H7 (cell line): ENCODE measurements at regions not wholly inside any gene's neighbourhood (a gene's known extent, or its start where the extent isn't known, plus 50 kb on each side); places are given as distances from the start of the nearest gene placed in this dataset.

Experiments
- DNase-seq: peaks from one replicate; pipeline ENCODE4 v3.0.0; 2012
- H3K27me3 ChIP-seq: 2 replicates; pipeline ENCODE4 v1.6.0; 2011; ENCODE audit warnings: mild to moderate bottlenecking, low read length; ENCODE audit not compliant: control insufficient read depth, insufficient read depth
- H3K36me3 ChIP-seq: replicated peaks from 2 replicates; pipeline ENCODE4 v1.5.1; 2011; ENCODE audit warnings: low read length; ENCODE audit not compliant: control insufficient read depth, insufficient read depth
- H3K4me3 ChIP-seq: 2 replicates; pipeline ENCODE4 v1.5.1; 2011; ENCODE audit warnings: low read depth, mild to moderate bottlenecking, control low read depth, low read length, moderate library complexity; ENCODE audit not compliant: insufficient read depth

DNA sequence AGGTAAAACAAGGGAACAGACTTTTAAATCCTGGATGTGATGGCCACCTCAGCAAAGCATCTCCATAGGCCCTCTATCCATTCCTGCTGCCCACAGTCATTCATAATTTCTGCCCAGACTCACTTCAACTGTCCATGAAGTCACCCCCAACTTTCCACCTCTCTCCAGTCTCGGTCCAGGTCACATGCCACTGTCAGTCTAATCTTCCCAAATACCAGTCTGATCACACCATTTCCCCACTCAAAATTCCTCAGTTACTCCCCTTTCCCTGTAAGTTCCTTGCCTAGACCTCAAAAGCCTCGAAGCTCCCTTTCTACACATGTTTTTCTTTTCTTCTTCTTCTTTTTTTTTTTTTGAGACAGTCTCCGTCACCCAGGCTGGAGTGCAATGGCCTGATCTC lies 51.2 kb upstream of the HOPX start:
- no peaks in the 10 kb centered on the region for H3K36me3 ChIP-seq
- DNase-seq, result no peak
- H3K27me3 ChIP-seq, result no peaks in the 10 kb centered on the region
- no peak overlapping the region for H3K4me3 ChIP-seq

DNA sequence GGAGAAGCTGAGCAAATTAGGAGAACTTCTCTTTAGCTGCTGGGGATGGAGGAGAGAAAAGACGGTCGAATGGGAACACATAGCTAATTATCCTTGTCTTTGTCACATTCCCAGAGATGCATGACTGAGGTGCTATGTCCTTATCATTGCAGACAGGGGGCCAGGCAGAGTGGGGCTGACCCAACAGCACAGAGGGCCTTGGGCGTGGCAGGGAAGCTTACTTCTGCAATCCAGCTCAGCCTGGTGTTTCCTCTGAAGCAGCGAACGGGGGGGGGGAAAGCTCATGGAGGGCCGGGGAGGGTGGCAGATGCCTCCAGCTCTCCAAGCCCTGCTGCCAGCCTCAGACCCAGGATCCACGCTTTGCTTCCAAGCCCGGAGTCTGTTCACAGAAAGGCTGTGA lies 50.8 kb upstream of the HOPX start:
- DNase-seq, result peak; percentile 51
- Histone ChIP-seq H3K36me3 (no peaks in the 10 kb centered on the region), H3K4me3 (no peak overlapping the region), H3K27me3 (no peaks in the 10 kb centered on the region)
